OCI-LY3 (cell line): ENCODE measurements at regions not wholly inside any gene's neighbourhood (a gene's known extent, or its start where the extent isn't known, plus 50 kb on each side); places are given as distances from the start of the nearest gene placed in this dataset.

Experiments
- H2AFZ ChIP-seq: fragments of 200-600, 300-600 bp; shearing (Covaris generic); 2 replicates; pipeline ENCODE4 v1.6.0; 2014; ENCODE audit warnings: antibody characterized with exemption, low read depth, low read length
- H3K27ac ChIP-seq: fragments of 200-600, 300-600 bp; sonication (generic); 2 replicates; pipeline ENCODE4 v1.5.1; 2014; ENCODE audit warnings: mild to moderate bottlenecking, low read length, moderate library complexity, mixed read lengths
- H3K27me3 ChIP-seq: fragments of 200-600, 300-600 bp; sonication (generic); 2 replicates; pipeline ENCODE4 v1.6.1; 2014; ENCODE audit warnings: low read depth, low read length, mixed read lengths
- H3K36me3 ChIP-seq: fragments of 200-600, 300-600 bp; sonication (generic); replicated peaks from 2 replicates; pipeline ENCODE3; 2014; ENCODE audit warnings: low read depth, low read length, mixed read lengths
- H3K4me1 ChIP-seq: fragments of 300-600, 200-600 bp; sonication (generic); 2 replicates; pipeline ENCODE4 v1.6.1; 2014; ENCODE audit warnings: low read length, mixed read lengths
- H3K4me2 ChIP-seq: fragments of 200-600, 300-600 bp; sonication (generic); 2 replicates; pipeline ENCODE4 v1.6.1; 2014; ENCODE audit warnings: low read length, mixed read lengths
- H3K4me3 ChIP-seq: fragments of 300-600, 200-600 bp; sonication (generic); 2 replicates; pipeline ENCODE4 v1.5.1; 2014; ENCODE audit warnings: antibody characterized with exemption, mild to moderate bottlenecking, low read length, moderate library complexity
- H3K79me2 ChIP-seq: fragments of 300-600, 200-600 bp; shearing (Covaris generic); 2 replicates; pipeline ENCODE4 v1.6.1; 2014; ENCODE audit warnings: mild to moderate bottlenecking, low read length, mixed read lengths
- H3K9ac ChIP-seq: fragments of 300-600, 200-600 bp; shearing (Covaris generic); 2 replicates; pipeline ENCODE4 v1.6.0; 2014; ENCODE audit warnings: mild to moderate bottlenecking, low read length, moderate library complexity
- H3K9me3 ChIP-seq: fragments of 200-600, 300-600 bp; shearing (Covaris generic); 2 replicates; pipeline ENCODE4 v1.6.1; 2014; ENCODE audit warnings: low read length, mixed read lengths; ENCODE audit not compliant: insufficient read depth
- H4K20me1 ChIP-seq: fragments of 200-600, 300-600 bp; sonication (generic); 2 replicates; pipeline ENCODE4 v1.6.1; 2016; ENCODE audit warnings: low read length, mixed read lengths; ENCODE audit not compliant: insufficient read depth
- CTCF ChIP-seq: fragments of 200-600, 300-600 bp; sonication (generic); IDR thresholded peaks from 2 replicates; pipeline ENCODE4 v1.5.1; 2014; ENCODE audit warnings: antibody characterized with exemption, low read length, low read depth
- EZH2phosphoT487 ChIP-seq: fragments of 200-600 bp; shearing (Covaris generic); IDR thresholded peaks from 2 replicates; pipeline ENCODE4 v1.6.1; 2018; ENCODE audit warnings: antibody characterized with exemption, mixed run types, low read depth

DNA sequence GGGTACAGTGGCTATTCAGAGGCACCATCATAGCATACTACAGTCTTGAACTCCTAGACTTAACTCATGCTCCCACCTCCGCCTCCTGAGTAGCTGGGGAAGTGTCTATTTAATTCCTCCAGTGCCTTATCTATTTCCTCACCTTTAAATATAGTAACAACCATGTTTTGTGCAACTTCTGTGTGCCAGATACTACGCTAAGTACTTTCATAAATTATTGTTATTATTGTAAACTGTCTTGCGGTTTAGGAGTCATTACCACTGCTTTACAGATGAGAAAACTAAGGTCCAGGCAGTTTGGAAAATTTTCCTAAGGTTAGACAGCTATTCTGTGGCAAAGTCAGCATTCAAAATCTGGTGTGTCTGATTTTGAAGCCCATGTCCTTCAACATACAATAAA, 359.1 kb upstream of the XYLT1 start:
- no peak for TF ChIP-seq CTCF
- no peak for TF ChIP-seq EZH2phosphoT487
- H3K4me3 ChIP-seq, result no peak overlapping the region

DNA sequence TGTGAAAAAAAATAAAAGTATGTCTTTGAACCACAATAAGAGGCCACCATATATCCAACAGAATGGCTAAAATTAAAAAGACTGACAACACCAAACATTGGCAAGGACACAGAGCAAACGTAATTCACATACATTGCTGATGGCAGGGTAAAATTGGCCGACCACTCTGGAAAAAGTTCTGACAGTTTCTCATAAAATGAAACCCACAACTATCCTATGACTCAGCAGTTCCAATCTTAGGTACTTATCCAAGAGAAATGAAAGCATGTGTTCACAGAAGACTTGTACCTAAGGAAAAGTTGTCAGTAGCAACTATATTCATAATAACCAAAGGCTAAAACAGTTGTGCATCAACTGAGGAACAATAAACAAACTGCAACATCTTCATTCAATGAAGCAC, 357.3 kb upstream of the XYLT1 start:
- Histone ChIP-seq H3K27me3 (no peaks in the 10 kb centered on the region), H3K9me3 (no peaks in the 10 kb centered on the region), H2AFZ (no peak overlapping the region), H3K36me3 (no peaks in the 10 kb centered on the region), H3K4me3 (no peak overlapping the region), H4K20me1 (no peaks in the 10 kb centered on the region), H3K27ac (no peak overlapping the region), H3K9ac (no peak overlapping the region), H3K79me2 (no peaks in the 10 kb centered on the region), H3K4me2 (no peak overlapping the region), H3K4me1 (no peaks in the 10 kb centered on the region)
- TF ChIP-seq EZH2phosphoT487 (no peak), CTCF (no peak)

More for the DNA sequence above, 359.1 kb upstream of the XYLT1 start:
- H3K36me3 ChIP-seq, result no peaks in the 10 kb centered on the region
- H3K27me3 ChIP-seq, result no peaks in the 10 kb centered on the region
- H3K9me3 ChIP-seq, result no peaks in the 10 kb centered on the region
- H2AFZ ChIP-seq, result no peak overlapping the region
- H3K4me2 ChIP-seq, result no peak overlapping the region
- no peaks in the 10 kb centered on the region for H3K4me1 ChIP-seq
- no peak overlapping the region for H3K9ac ChIP-seq
- H4K20me1 ChIP-seq, result no peaks in the 10 kb centered on the region
- no peak overlapping the region for H3K27ac ChIP-seq
- no peaks in the 10 kb centered on the region for H3K79me2 ChIP-seq

GRCh38 chr16:17827313-17827712, 356.6 kb upstream of the XYLT1 start:
- H2AFZ ChIP-seq, result no peak overlapping the region
- no peak overlapping the region for H3K27ac ChIP-seq
- no peak overlapping the region for H3K4me2 ChIP-seq

DNA sequence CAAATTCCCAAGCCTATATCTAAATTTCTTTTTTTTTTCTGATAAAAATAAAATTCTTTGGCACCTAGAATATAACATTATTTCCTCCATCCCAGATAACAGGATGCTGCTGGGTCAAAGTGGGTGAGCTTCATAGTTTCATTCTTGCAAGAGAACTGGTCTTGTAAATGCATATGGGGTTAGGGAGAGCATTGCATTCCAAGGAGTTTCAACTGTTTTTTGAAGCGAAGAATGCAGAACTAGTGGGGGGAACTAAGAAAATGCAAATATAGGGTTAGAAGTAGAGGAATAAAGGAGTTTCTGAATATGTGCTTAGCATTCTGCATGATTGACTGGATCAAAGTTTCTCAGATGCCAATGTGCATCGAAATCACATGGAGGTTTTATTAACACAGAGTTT, 347.2 kb upstream of the XYLT1 start:
- H3K4me3 ChIP-seq, result no peak overlapping the region
- no peak for TF ChIP-seq EZH2phosphoT487
- no peak for TF ChIP-seq CTCF
- no peak overlapping the region for H3K27ac ChIP-seq

More at GRCh38 chr16:17827313-17827712, 356.6 kb upstream of the XYLT1 start:
- Histone ChIP-seq H3K36me3 (no peaks in the 10 kb centered on the region), H3K9me3 (no peaks in the 10 kb centered on the region), H3K4me3 (no peak overlapping the region), H3K79me2 (no peaks in the 10 kb centered on the region), H3K9ac (no peak overlapping the region), H3K27me3 (no peaks in the 10 kb centered on the region), H3K4me1 (no peaks in the 10 kb centered on the region), H4K20me1 (no peaks in the 10 kb centered on the region)
- TF ChIP-seq CTCF (no peak), EZH2phosphoT487 (no peak)

More for the DNA sequence above, 347.2 kb upstream of the XYLT1 start:
- no peaks in the 10 kb centered on the region for H3K79me2 ChIP-seq
- H3K9ac ChIP-seq, result no peak overlapping the region
- H3K4me1 ChIP-seq, result no peaks in the 10 kb centered on the region
- no peaks in the 10 kb centered on the region for H3K27me3 ChIP-seq
- no peak overlapping the region for H3K4me2 ChIP-seq
- no peaks in the 10 kb centered on the region for H4K20me1 ChIP-seq
- no peak overlapping the region for H2AFZ ChIP-seq
- H3K36me3 ChIP-seq, result no peaks in the 10 kb centered on the region
- H3K9me3 ChIP-seq, result no peaks in the 10 kb centered on the region
